Gastrocnemius medialis (tissue), 4 donors: ENCODE measurements at regions not wholly inside any gene's neighbourhood (a gene's known extent, or its start where the extent isn't known, plus 50 kb on each side); places are given as distances from the start of the nearest gene placed in this dataset.

ENCODE experiments used
- POLR2A ChIP-seq, 2 donors: fragments of 450-650 bp; IDR thresholded peaks; one replicate each; pipeline ENCODE4 v1.6.1; 2017; ENCODE audit warnings: antibody characterized with exemption in 2 of 2, mild to moderate bottlenecking in 2 of 2, moderate library complexity in 2 of 2
- TF ChIP-seq, protein P1 (sequence below), 5 experiments: fragments of 450-650 bp in 3 of 5; fragments of 200-600 bp in 2 of 5; sonication (generic) in 2 of 5; IDR thresholded peaks in 4 of 5; conservative IDR thresholded peaks in 1 of 5; 1 replicate in 4 of 5; 2 replicates in 1 of 5; pipeline ENCODE4 v1.5.1; 2016 to 2019; ENCODE audit warnings: antibody characterized with exemption in 5 of 5, mild to moderate bottlenecking in 3 of 5, moderate library complexity in 3 of 5

DNA sequence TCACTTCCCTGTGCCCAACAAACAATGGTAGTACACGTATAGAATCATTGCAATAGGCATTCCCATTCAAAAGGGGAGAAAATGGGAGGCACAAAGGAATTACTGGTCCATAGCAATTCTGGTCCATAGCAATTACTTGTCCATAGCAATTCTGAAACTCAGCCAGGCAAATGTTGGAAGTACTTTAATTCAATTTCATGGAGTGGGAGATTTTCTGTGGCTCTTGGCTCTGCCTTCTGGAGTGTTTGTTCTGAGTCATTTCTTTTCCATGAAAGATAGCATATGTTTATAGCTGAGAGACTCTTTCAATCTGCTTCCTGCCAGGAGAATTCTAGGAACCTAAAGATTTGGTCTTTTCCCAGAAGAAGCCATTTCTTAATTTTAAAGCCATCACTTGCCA is 182.8 kb upstream of the ELAC2 start:
- TF ChIP-seq, protein P1, sequence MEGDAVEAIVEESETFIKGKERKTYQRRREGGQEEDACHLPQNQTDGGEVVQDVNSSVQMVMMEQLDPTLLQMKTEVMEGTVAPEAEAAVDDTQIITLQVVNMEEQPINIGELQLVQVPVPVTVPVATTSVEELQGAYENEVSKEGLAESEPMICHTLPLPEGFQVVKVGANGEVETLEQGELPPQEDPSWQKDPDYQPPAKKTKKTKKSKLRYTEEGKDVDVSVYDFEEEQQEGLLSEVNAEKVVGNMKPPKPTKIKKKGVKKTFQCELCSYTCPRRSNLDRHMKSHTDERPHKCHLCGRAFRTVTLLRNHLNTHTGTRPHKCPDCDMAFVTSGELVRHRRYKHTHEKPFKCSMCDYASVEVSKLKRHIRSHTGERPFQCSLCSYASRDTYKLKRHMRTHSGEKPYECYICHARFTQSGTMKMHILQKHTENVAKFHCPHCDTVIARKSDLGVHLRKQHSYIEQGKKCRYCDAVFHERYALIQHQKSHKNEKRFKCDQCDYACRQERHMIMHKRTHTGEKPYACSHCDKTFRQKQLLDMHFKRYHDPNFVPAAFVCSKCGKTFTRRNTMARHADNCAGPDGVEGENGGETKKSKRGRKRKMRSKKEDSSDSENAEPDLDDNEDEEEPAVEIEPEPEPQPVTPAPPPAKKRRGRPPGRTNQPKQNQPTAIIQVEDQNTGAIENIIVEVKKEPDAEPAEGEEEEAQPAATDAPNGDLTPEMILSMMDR (IDR thresholded peaks at IDR 0.05 in 4 of 5, conservative IDR thresholded peaks at IDR 0.05 in 1 of 5) = no peak
- no peak for TF ChIP-seq POLR2A (IDR thresholded peaks at IDR 0.05)
